MM.1S (cell line): ENCODE measurements at regions not wholly inside any gene's neighbourhood (a gene's known extent, or its start where the extent isn't known, plus 50 kb on each side); places are given as distances from the start of the nearest gene placed in this dataset.

Experiments used
- CTCF ChIP-seq: fragments of 300-600 bp; sonication (generic); IDR thresholded peaks from 2 replicates; pipeline ENCODE4 v1.5.1; 2016; ENCODE audit warnings: antibody characterized with exemption, low read length, mixed read lengths
- EZH2 ChIP-seq: fragments of 300-600 bp; sonication (generic); optimal IDR thresholded peaks from 2 replicates; pipeline ENCODE3; 2017; ENCODE audit warnings: low read depth, mild to moderate bottlenecking, antibody characterized with exemption, low read length, mixed read lengths

- no peak for TF ChIP-seq EZH2
- no peak for TF ChIP-seq CTCF
Observed at GRCh38 chr11:27263046-27263445, 100.0 kb downstream of the CCDC34 start.
